ENCODE measurements at regions not wholly inside any gene's neighbourhood (a gene's known extent, or its start where the extent isn't known, plus 50 kb on each side); places are given as distances from the start of the nearest gene placed in this dataset.

GRCh38 chr5:93296338-93296737 is 284.7 kb downstream of the NR2F1-AS1 start:
- no peaks in the 10 kb centered on the region for H3K27me3 ChIP-seq (ENCODE audit: insufficient read depth, low read length)

DNA sequence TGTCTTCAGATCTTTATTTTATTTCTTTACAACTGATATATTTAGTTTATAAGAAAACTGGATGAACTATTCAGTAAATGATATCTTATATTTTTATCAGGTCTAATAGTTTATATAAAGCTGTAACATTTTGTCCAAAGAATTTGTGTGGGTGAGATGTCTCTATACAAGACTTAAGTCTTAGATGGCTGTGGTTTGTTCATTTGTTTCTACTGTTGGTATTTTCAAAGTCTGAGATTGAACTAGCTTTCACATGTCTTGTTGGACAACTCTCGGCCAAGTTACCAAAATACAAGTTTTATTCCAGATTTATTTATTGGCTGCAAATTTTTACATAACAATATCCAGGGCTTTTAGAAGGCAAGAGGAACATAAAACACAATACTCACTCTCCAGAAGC is 286.0 kb downstream of the NR2F1-AS1 start:
- Histone ChIP-seq H3K4me1 (ENCODE audit: insufficient read depth, low read length) (peaks cover 13% of the 10 kb centered on the region), H3K36me3 (ENCODE audit: insufficient read depth, low read length) (no peaks in the 10 kb centered on the region), H3K27me3 (ENCODE audit: insufficient read depth, low read length) (no peaks in the 10 kb centered on the region), H3K9me3 (ENCODE audit: insufficient read depth, low read depth, low read length) (no peaks in the 10 kb centered on the region), H3K27ac (ENCODE audit: low read depth, low read length) (no peak overlapping the region), H3K4me3 (ENCODE audit: low read length) (no peak overlapping the region), H3K9ac (ENCODE audit: low read depth, low read length) (no peak overlapping the region)
- WGBS, result 83% methylated on average over 1 of the region's 1 CpG

More at GRCh38 chr5:93296338-93296737, 284.7 kb downstream of the NR2F1-AS1 start:
- Histone ChIP-seq H3K4me1 (ENCODE audit: insufficient read depth, low read length) (peaks cover 26% of the 10 kb centered on the region), H3K9me3 (ENCODE audit: insufficient read depth, low read depth, low read length) (no peaks in the 10 kb centered on the region), H3K4me3 (ENCODE audit: low read length) (no peak overlapping the region), H3K9ac (ENCODE audit: low read depth, low read length) (no peak overlapping the region), H3K36me3 (ENCODE audit: insufficient read depth, low read length) (no peaks in the 10 kb centered on the region), H3K27ac (ENCODE audit: low read depth, low read length) (no peak overlapping the region)
- 98% methylated on average over 2 of the region's 2 CpGs for WGBS

GRCh38 chr5:93294199-93294598 is 286.8 kb downstream of the NR2F1-AS1 start:
- no peak overlapping the region for H3K27ac ChIP-seq (ENCODE audit: low read depth, low read length)
- no peaks in the 10 kb centered on the region for H3K9me3 ChIP-seq (ENCODE audit: insufficient read depth, low read depth, low read length)
- H3K4me3 ChIP-seq (ENCODE audit: low read length), result no peak overlapping the region
- H3K27me3 ChIP-seq (ENCODE audit: insufficient read depth, low read length), result no peaks in the 10 kb centered on the region
- no peak overlapping the region for H3K9ac ChIP-seq (ENCODE audit: low read depth, low read length)
- peaks cover 5% of the 10 kb centered on the region for H3K4me1 ChIP-seq (ENCODE audit: insufficient read depth, low read length)
- no peaks in the 10 kb centered on the region for H3K36me3 ChIP-seq (ENCODE audit: insufficient read depth, low read length)

DNA sequence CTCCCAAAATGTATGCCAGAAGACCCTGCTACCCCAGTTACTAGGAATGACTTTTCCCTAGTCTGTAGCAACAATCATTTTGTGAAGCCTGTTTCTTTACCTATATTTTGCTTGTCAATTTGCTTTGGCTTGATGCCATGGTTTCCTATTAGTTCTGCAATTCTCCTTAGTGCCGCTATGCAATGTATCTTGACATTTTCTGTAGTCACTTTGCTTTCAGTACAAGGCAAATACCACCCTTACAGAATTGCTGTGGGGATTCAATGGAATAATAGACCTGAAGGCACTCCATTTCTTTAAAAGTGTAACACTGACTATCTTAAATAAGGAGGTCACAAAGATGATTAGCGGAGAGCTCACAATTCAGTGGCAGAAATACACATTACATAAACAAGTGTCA is 291.1 kb downstream of the NR2F1-AS1 start:
- Histone ChIP-seq H3K4me1 (ENCODE audit: insufficient read depth, low read length) (no peaks in the 10 kb centered on the region), H3K27ac (ENCODE audit: low read depth, low read length) (no peak overlapping the region), H3K9me3 (ENCODE audit: insufficient read depth, low read depth, low read length) (peaks cover 17% of the 10 kb centered on the region; the same call in 1 of the 2 replicates), H3K27me3 (ENCODE audit: insufficient read depth, low read length) (no peaks in the 10 kb centered on the region), H3K36me3 (ENCODE audit: insufficient read depth, low read length) (no peaks in the 10 kb centered on the region), H3K4me3 (ENCODE audit: low read length) (no peak overlapping the region), H3K9ac (ENCODE audit: low read depth, low read length) (no peak overlapping the region)
- WGBS, result 96% methylated on average over 2 of the region's 2 CpGs

- Histone ChIP-seq H3K27ac (ENCODE audit: low read depth, low read length) (no peak overlapping the region), H3K9ac (ENCODE audit: low read depth, low read length) (no peak overlapping the region)
- 94% methylated on average over 1 of the region's 1 CpG for WGBS
Measured at GRCh38 chr5:93285461-93285860, 295.6 kb downstream of the NR2F1-AS1 start.

GRCh38 chr5:93281980-93282772 is 298.8 kb downstream of the NR2F1-AS1 start:
- Histone ChIP-seq H3K9ac (ENCODE audit: low read depth, low read length) (no peak overlapping the region), H3K4me3 (ENCODE audit: low read length) (no peak overlapping the region), H3K36me3 (ENCODE audit: insufficient read depth, low read length) (no peaks in the 10 kb centered on the region), H3K4me1 (ENCODE audit: insufficient read depth, low read length) (no peaks in the 10 kb centered on the region), H3K27me3 (ENCODE audit: insufficient read depth, low read length) (no peaks in the 10 kb centered on the region), H3K27ac (ENCODE audit: low read depth, low read length) (no peak overlapping the region), H3K9me3 (ENCODE audit: insufficient read depth, low read depth, low read length) (peaks cover 11% of the 10 kb centered on the region; the same call in 1 of the 2 replicates)
- WGBS, result 91% methylated on average over 4 of the region's 4 CpGs

More at GRCh38 chr5:93285461-93285860, 295.6 kb downstream of the NR2F1-AS1 start:
- H3K36me3 ChIP-seq (ENCODE audit: insufficient read depth, low read length), result no peaks in the 10 kb centered on the region
- peaks cover 17% of the 10 kb centered on the region; the same call in 1 of the 2 replicates for H3K9me3 ChIP-seq (ENCODE audit: insufficient read depth, low read depth, low read length)
- no peak overlapping the region for H3K4me3 ChIP-seq (ENCODE audit: low read length)
- no peaks in the 10 kb centered on the region for H3K4me1 ChIP-seq (ENCODE audit: insufficient read depth, low read length)
- H3K27me3 ChIP-seq (ENCODE audit: insufficient read depth, low read length), result no peaks in the 10 kb centered on the region

GRCh38 chr5:93280518-93280917 is 300.5 kb downstream of the NR2F1-AS1 start:
- H3K36me3 ChIP-seq (ENCODE audit: insufficient read depth, low read length), result no peaks in the 10 kb centered on the region
- H3K27ac ChIP-seq (ENCODE audit: low read depth, low read length), result no peak overlapping the region
- H3K27me3 ChIP-seq (ENCODE audit: insufficient read depth, low read length), result no peaks in the 10 kb centered on the region
- H3K4me3 ChIP-seq (ENCODE audit: low read length), result no peak overlapping the region
- H3K9me3 ChIP-seq (ENCODE audit: insufficient read depth, low read depth, low read length), result no peaks in the 10 kb centered on the region
- no peaks in the 10 kb centered on the region for H3K4me1 ChIP-seq (ENCODE audit: insufficient read depth, low read length)
- H3K9ac ChIP-seq (ENCODE audit: low read depth, low read length), result no peak overlapping the region
- 90% methylated on average over 3 of the region's 3 CpGs for WGBS

GRCh38 chr5:93279296-93279963 is 301.6 kb downstream of the NR2F1-AS1 start:
- Histone ChIP-seq H3K36me3 (ENCODE audit: insufficient read depth, low read length) (no peaks in the 10 kb centered on the region), H3K9ac (ENCODE audit: low read depth, low read length) (no peak overlapping the region), H3K27me3 (ENCODE audit: insufficient read depth, low read length) (no peaks in the 10 kb centered on the region), H3K4me1 (ENCODE audit: insufficient read depth, low read length) (peaks cover under 1% of the 10 kb centered on the region; the same call in 1 of the 2 replicates), H3K9me3 (ENCODE audit: insufficient read depth, low read depth, low read length) (no peaks in the 10 kb centered on the region), H3K4me3 (ENCODE audit: low read length) (no peak overlapping the region), H3K27ac (ENCODE audit: low read depth, low read length) (no peak overlapping the region)
- 92% methylated on average over 3 of the region's 3 CpGs for WGBS

DNA sequence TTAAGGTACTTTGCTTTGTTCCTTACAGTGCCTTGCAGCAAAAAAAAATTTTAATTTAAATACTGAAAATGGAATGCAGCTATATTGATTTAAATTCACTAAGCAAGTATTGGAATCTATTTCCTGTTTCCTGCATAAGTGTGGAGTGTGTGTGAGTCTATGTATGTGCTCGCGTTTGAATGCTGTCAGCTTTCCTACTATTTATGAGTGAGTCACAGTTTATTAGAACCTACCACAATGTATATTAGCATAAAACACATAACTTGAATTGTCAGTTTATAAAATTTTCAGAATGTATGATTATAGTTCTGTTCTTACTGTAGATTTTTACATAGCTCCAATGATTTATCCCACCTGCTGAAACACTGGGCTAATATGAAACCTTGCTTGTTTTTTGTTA is 302.1 kb downstream of the NR2F1-AS1 start:
- no peaks in the 10 kb centered on the region for H3K9me3 ChIP-seq (ENCODE audit: insufficient read depth, low read depth, low read length)
- no peak overlapping the region for H3K27ac ChIP-seq (ENCODE audit: low read depth, low read length)
- no peaks in the 10 kb centered on the region for H3K27me3 ChIP-seq (ENCODE audit: insufficient read depth, low read length)
- WGBS, result no CpG with 5 or more reads among the region's 2 CpGs
- peaks cover 5% of the 10 kb centered on the region; the same call in 1 of the 2 replicates for H3K4me1 ChIP-seq (ENCODE audit: insufficient read depth, low read length)
- no peaks in the 10 kb centered on the region for H3K36me3 ChIP-seq (ENCODE audit: insufficient read depth, low read length)
- H3K9ac ChIP-seq (ENCODE audit: low read depth, low read length), result no peak overlapping the region
- no peak overlapping the region for H3K4me3 ChIP-seq (ENCODE audit: low read length)

DNA sequence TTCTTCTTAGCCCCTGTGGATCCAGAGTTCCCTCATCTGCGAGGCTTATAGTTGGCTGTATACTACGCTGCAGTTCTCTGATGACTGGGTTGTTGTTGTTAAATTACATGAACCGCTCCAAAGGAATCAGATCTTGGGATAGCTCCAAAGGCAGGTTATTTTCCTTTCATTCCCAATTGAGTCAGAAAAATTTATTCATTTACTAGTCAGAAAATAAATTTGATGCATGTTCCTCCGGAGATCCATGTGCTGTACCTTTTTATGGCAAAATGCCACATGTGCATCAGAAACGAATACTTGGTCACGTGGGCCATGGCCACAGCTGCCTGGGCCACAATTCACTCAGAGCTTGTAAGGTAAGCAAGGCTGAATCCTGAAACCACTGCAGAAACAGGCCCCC is 304.0 kb downstream of the NR2F1-AS1 start:
- WGBS, result 96% methylated on average over 6 of the region's 6 CpGs
- Histone ChIP-seq H3K9ac (ENCODE audit: low read depth, low read length) (no peak overlapping the region), H3K27ac (ENCODE audit: low read depth, low read length) (no peak overlapping the region), H3K36me3 (ENCODE audit: insufficient read depth, low read length) (no peaks in the 10 kb centered on the region), H3K4me3 (ENCODE audit: low read length) (no peak overlapping the region), H3K9me3 (ENCODE audit: insufficient read depth, low read depth, low read length) (no peaks in the 10 kb centered on the region), H3K27me3 (ENCODE audit: insufficient read depth, low read length) (no peaks in the 10 kb centered on the region), H3K4me1 (ENCODE audit: insufficient read depth, low read length) (peaks cover 5% of the 10 kb centered on the region; the same call in 1 of the 2 replicates)

GRCh38 chr5:93275376-93275775 is 305.6 kb downstream of the NR2F1-AS1 start:
- no peaks in the 10 kb centered on the region for H3K36me3 ChIP-seq (ENCODE audit: insufficient read depth, low read length)
- no peaks in the 10 kb centered on the region for H3K27me3 ChIP-seq (ENCODE audit: insufficient read depth, low read length)
- no peak overlapping the region for H3K9ac ChIP-seq (ENCODE audit: low read depth, low read length)
- peaks cover 5% of the 10 kb centered on the region; the same call in 1 of the 2 replicates for H3K4me1 ChIP-seq (ENCODE audit: insufficient read depth, low read length)
- no peak overlapping the region for H3K27ac ChIP-seq (ENCODE audit: low read depth, low read length)
- no peaks in the 10 kb centered on the region for H3K9me3 ChIP-seq (ENCODE audit: insufficient read depth, low read depth, low read length)
- H3K4me3 ChIP-seq (ENCODE audit: low read length), result no peak overlapping the region
